Vagina (tissue), 2 donors: ENCODE measurements at regions not wholly inside any gene's neighbourhood (a gene's known extent, or its start where the extent isn't known, plus 50 kb on each side); places are given as distances from the start of the nearest gene placed in this dataset.

Source experiments
- DNase-seq, 2 donors: peaks; one replicate each; pipeline ENCODE4 v3.0.0-alpha.2; 2017; ENCODE audit errors: extremely low spot score in 2 of 2
- H3K27ac ChIP-seq: fragments of 200-600 bp; sonication (generic); one replicate; pipeline ENCODE4 v1.5.1; 2019
- H3K27me3 ChIP-seq: fragments of 200-600 bp; sonication (generic); one replicate; pipeline ENCODE4 v1.5.1; 2019
- H3K36me3 ChIP-seq, 2 donors: fragments of 200-600 bp; sonication (generic); one replicate each; pipeline ENCODE4 v1.5.1; 2017 to 2019
- H3K4me1 ChIP-seq: fragments of 200-600 bp; sonication (generic); one replicate; pipeline ENCODE4 v1.5.1; 2019
- H3K4me3 ChIP-seq, 2 donors: fragments of 200-600 bp; sonication (generic); 1 replicate in 1 of 2; 2 replicates in 1 of 2; pipeline ENCODE4 v1.5.1; 2016 to 2019
- H3K9me3 ChIP-seq: fragments of 200-600 bp; sonication (generic); one replicate; pipeline ENCODE4 v1.5.1; 2019
- POLR2A ChIP-seq, 2 donors: fragments of 450-650 bp; IDR thresholded peaks; one replicate each; pipeline ENCODE4 v1.6.1; 2017; ENCODE audit warnings: antibody characterized with exemption in 2 of 2, mild to moderate bottlenecking in 2 of 2, moderate library complexity in 2 of 2
- POLR2AphosphoS5 ChIP-seq, 2 donors: sonication (generic); formaldehyde crosslinking; IDR thresholded peaks; one replicate each; pipeline ENCODE4 v1.9.0; 2017; ENCODE audit warnings: antibody characterized with exemption in 2 of 2, mild to moderate bottlenecking in 2 of 2, low read depth in 1 of 2; ENCODE audit not compliant: insufficient read depth in 1 of 2
- intact Hi-C: fragments of 100-400 bp; cut with DNase I; formaldehyde crosslinking; loops from one replicate; pipeline ENCODE4 v1.15.1; 2023
- TF ChIP-seq, protein P1 (sequence below), 3 experiments: fragments of 450-650 bp in 2 of 3; fragments of 200-600 bp in 1 of 3; sonication (generic) in 1 of 3; IDR thresholded peaks; one replicate each; pipeline ENCODE4 v1.5.1; 2017 to 2019; ENCODE audit warnings: antibody characterized with exemption in 3 of 3, mild to moderate bottlenecking in 2 of 3, moderate library complexity in 2 of 3

- TF ChIP-seq, protein P1, sequence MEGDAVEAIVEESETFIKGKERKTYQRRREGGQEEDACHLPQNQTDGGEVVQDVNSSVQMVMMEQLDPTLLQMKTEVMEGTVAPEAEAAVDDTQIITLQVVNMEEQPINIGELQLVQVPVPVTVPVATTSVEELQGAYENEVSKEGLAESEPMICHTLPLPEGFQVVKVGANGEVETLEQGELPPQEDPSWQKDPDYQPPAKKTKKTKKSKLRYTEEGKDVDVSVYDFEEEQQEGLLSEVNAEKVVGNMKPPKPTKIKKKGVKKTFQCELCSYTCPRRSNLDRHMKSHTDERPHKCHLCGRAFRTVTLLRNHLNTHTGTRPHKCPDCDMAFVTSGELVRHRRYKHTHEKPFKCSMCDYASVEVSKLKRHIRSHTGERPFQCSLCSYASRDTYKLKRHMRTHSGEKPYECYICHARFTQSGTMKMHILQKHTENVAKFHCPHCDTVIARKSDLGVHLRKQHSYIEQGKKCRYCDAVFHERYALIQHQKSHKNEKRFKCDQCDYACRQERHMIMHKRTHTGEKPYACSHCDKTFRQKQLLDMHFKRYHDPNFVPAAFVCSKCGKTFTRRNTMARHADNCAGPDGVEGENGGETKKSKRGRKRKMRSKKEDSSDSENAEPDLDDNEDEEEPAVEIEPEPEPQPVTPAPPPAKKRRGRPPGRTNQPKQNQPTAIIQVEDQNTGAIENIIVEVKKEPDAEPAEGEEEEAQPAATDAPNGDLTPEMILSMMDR (IDR thresholded peaks at IDR 0.05) = no peak
- TF ChIP-seq POLR2AphosphoS5 (IDR thresholded peaks at IDR 0.05; ENCODE audit: insufficient read depth in 1 of 2, low read depth in 1 of 2) (no peak), POLR2A (IDR thresholded peaks at IDR 0.05) (no peak)
These were observed 573.5 kb downstream of the CCSER2 start for GRCh38 chr10:84901885-84902284.

GRCh38 chr10:84902553-84902952 lies 574.2 kb downstream of the CCSER2 start:
- H3K27ac ChIP-seq = no peak overlapping the region
- no peaks in the 10 kb centered on the region for H3K36me3 ChIP-seq
- no peaks in the 10 kb centered on the region for H3K9me3 ChIP-seq
- H3K4me3 ChIP-seq = no peak overlapping the region
- no peak for DNase-seq
- no peak for TF ChIP-seq POLR2A (IDR thresholded peaks at IDR 0.05)
- TF ChIP-seq, protein P1 (IDR thresholded peaks at IDR 0.05) = no peak
- TF ChIP-seq POLR2AphosphoS5 (IDR thresholded peaks at IDR 0.05; ENCODE audit: insufficient read depth in 1 of 2, low read depth in 1 of 2) = no peak
- no peaks in the 10 kb centered on the region for H3K27me3 ChIP-seq
- intact Hi-C loops = no loop called here
- H3K4me1 ChIP-seq = no peaks in the 10 kb centered on the region

More at GRCh38 chr10:84901885-84902284, 573.5 kb downstream of the CCSER2 start:
- no peaks in the 10 kb centered on the region for H3K36me3 ChIP-seq
- no peaks in the 10 kb centered on the region for H3K9me3 ChIP-seq
- intact Hi-C loops = no loop called here
- H3K27me3 ChIP-seq = no peaks in the 10 kb centered on the region
- H3K4me3 ChIP-seq = no peak overlapping the region
- H3K4me1 ChIP-seq = no peaks in the 10 kb centered on the region
- no peak overlapping the region for H3K27ac ChIP-seq
- no peak for DNase-seq

GRCh38 chr10:84903320-84903719 lies 574.9 kb downstream of the CCSER2 start:
- Histone ChIP-seq H3K4me1 (no peaks in the 10 kb centered on the region), H3K27ac (no peak overlapping the region), H3K9me3 (no peaks in the 10 kb centered on the region), H3K27me3 (no peaks in the 10 kb centered on the region), H3K4me3 (no peak overlapping the region), H3K36me3 (no peaks in the 10 kb centered on the region)
- TF ChIP-seq, protein P1 (IDR thresholded peaks at IDR 0.05) = no peak
- no peak for TF ChIP-seq POLR2AphosphoS5 (IDR thresholded peaks at IDR 0.05; ENCODE audit: insufficient read depth in 1 of 2, low read depth in 1 of 2)
- TF ChIP-seq POLR2A (IDR thresholded peaks at IDR 0.05) = no peak
- no peak for DNase-seq
- intact Hi-C loops = no loop called here

DNA sequence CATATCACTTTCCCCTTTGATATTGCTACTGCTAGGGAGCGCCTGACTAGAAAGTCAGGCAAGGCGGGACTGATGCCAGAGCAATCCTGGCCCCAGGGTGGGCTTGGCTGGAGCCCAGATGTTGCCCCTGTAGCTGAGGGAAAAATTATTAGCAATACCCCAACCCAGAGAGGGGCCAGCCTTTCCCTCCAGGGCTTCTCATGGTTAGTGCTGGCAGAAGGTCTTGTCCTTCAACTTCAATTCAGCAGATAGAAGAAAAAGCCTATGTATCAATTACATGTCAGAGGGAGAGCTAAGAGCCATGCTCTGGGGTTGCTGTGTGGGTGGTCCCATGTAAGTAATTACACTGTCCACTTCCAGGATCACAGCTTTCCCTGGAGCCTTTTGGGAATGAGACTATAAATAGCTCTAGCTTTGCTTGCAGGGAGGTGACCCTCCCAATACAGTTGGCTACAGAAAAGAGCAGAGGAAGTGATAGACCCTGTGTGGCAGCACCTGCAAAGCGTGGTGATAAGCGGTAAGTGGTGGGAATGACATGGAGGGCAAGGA lies 579.1 kb downstream of the CCSER2 start:
- H3K27ac ChIP-seq = no peak overlapping the region
- H3K4me1 ChIP-seq = no peaks in the 10 kb centered on the region
- H3K36me3 ChIP-seq = no peaks in the 10 kb centered on the region
- TF ChIP-seq POLR2A (IDR thresholded peaks at IDR 0.05) = no peak
- TF ChIP-seq POLR2AphosphoS5 (IDR thresholded peaks at IDR 0.05; ENCODE audit: insufficient read depth in 1 of 2, low read depth in 1 of 2) = no peak
- TF ChIP-seq, protein P1 (IDR thresholded peaks at IDR 0.05) = no peak
- DNase-seq = no peak
- no peak overlapping the region for H3K4me3 ChIP-seq
- intact Hi-C loops = no loop called here
- H3K9me3 ChIP-seq = no peaks in the 10 kb centered on the region
- H3K27me3 ChIP-seq = no peaks in the 10 kb centered on the region

GRCh38 chr10:84908491-84908890 lies 580.1 kb downstream of the CCSER2 start:
- no peaks in the 10 kb centered on the region for H3K27me3 ChIP-seq
- H3K4me1 ChIP-seq = no peaks in the 10 kb centered on the region
- intact Hi-C loops = no loop called here
- H3K9me3 ChIP-seq = no peaks in the 10 kb centered on the region
- no peaks in the 10 kb centered on the region for H3K36me3 ChIP-seq
- no peak overlapping the region for H3K27ac ChIP-seq
- TF ChIP-seq, protein P1 (IDR thresholded peaks at IDR 0.05) = no peak
- TF ChIP-seq POLR2AphosphoS5 (IDR thresholded peaks at IDR 0.05; ENCODE audit: insufficient read depth in 1 of 2, low read depth in 1 of 2) (no peak), POLR2A (IDR thresholded peaks at IDR 0.05) (no peak)
- no peak for DNase-seq
- no peak overlapping the region for H3K4me3 ChIP-seq
